SK-N-SH (cell line): ENCODE measurements at regions not wholly inside any gene's neighbourhood (a gene's known extent, or its start where the extent isn't known, plus 50 kb on each side); places are given as distances from the start of the nearest gene placed in this dataset.

Experiments
- CTCF ChIA-PET: fragments of 300-600, 350-600 bp; formaldehyde crosslinking; extraction: SDS; loops from one replicate; lab custom pipeline; 2021; lab: Yijun Ruan, JAX
- POLR2A ChIA-PET: fragments of 350-600 bp; sonication (Branson Sonifier 250); formaldehyde crosslinking; extraction: SDS; loops from one replicate; lab custom pipeline; 2020; ENCODE audit warnings: antibody characterized with exemption, inconsistent platforms; lab: Yijun Ruan, JAX
- DNase-seq: peaks from one replicate; pipeline ENCODE4 v3.0.0; 2012
- H2AFZ ChIP-seq: fragments of 200-600 bp; sonication (generic); 2 replicates; pipeline ENCODE4 v1.8.1; 2016; ENCODE audit warnings: antibody characterized with exemption, mild to moderate bottlenecking, low read depth
- H3F3A ChIP-seq: fragments of 200-600 bp; sonication (generic); replicated peaks from 2 replicates; pipeline ENCODE3; 2016; ENCODE audit warnings: antibody characterized with exemption, mild to moderate bottlenecking; ENCODE audit not compliant: insufficient read depth
- H3K27ac ChIP-seq, 2 experiments: fragments of 200-500 bp in 1 of 2; fragments of 200-600 bp in 1 of 2; sonication (Bioruptor generic) in 1 of 2; sonication (generic), shearing (Covaris generic) in 1 of 2; 2 replicates each; pipeline versions ENCODE4 v1.5.1 to v1.6.1; 2014 to 2016; ENCODE audit warnings: low read depth in 2 of 2, inconsistent platforms in 1 of 2, low read length in 1 of 2, mild to moderate bottlenecking in 1 of 2, mixed read lengths in 1 of 2
- H3K27me3 ChIP-seq: fragments of 200-600 bp; sonication (generic), shearing (Covaris generic); 2 replicates; pipeline ENCODE4 v1.6.1; 2016; ENCODE audit warnings: mixed run types; ENCODE audit not compliant: insufficient read depth
- H3K36me3 ChIP-seq, 2 experiments: fragments of 200-500 bp in 1 of 2; fragments of 200-600 bp in 1 of 2; sonication (Bioruptor generic) in 1 of 2; sonication (generic) in 1 of 2; replicated peaks in 1 of 2; 2 replicates each; pipeline versions ENCODE3 to v1.5.1; 2014 to 2016; ENCODE audit warnings: low read length in 1 of 2, mild to moderate bottlenecking in 1 of 2; ENCODE audit not compliant: insufficient read depth in 2 of 2, control insufficient read depth in 1 of 2
- H3K4me1 ChIP-seq, 2 experiments: fragments of 200-500 bp in 1 of 2; fragments of 200-600 bp in 1 of 2; sonication (Bioruptor generic) in 1 of 2; sonication (generic), shearing (Covaris generic) in 1 of 2; 2 replicates each; pipeline versions ENCODE4 v1.5.1 to v1.6.1; 2014 to 2016; ENCODE audit warnings: low read depth in 1 of 2, low read length in 1 of 2, mixed run types in 1 of 2; ENCODE audit not compliant: insufficient read depth in 2 of 2, control insufficient read depth in 1 of 2
- H3K4me2 ChIP-seq: fragments of 200-600 bp; sonication (generic), shearing (Covaris generic); 2 replicates; pipeline ENCODE4 v1.6.1; 2017; ENCODE audit warnings: mixed run types
- H3K4me3 ChIP-seq, 2 experiments: fragments of 200-500 bp in 1 of 2; fragments of 200-600 bp in 1 of 2; sonication (Bioruptor generic) in 1 of 2; sonication (generic), shearing (Covaris generic) in 1 of 2; 2 replicates each; pipeline versions ENCODE4 v1.5.1 to v1.8.1; 2014 to 2016; ENCODE audit warnings: low read depth in 2 of 2, inconsistent platforms in 1 of 2, low read length in 1 of 2, mild to moderate bottlenecking in 1 of 2, mixed read lengths in 1 of 2, moderate library complexity in 1 of 2
- H3K79me2 ChIP-seq: fragments of 200-600 bp; sonication (generic); 2 replicates; pipeline ENCODE4 v1.8.1; 2017; ENCODE audit warnings: mild to moderate bottlenecking; ENCODE audit not compliant: insufficient read depth
- H3K9ac ChIP-seq: fragments of 200-600 bp; sonication (generic); 2 replicates; pipeline ENCODE4 v1.6.1; 2017; ENCODE audit warnings: mixed run types
- H3K9me2 ChIP-seq: fragments of 200-600 bp; sonication (generic); 2 replicates; pipeline ENCODE4 v1.6.1; 2017; ENCODE audit warnings: mixed run types
- H3K9me3 ChIP-seq: fragments of 200-600 bp; sonication (generic); 2 replicates; pipeline ENCODE4 v1.6.1; 2017; ENCODE audit warnings: mixed run types, mild to moderate bottlenecking, moderate library complexity
- H4K20me1 ChIP-seq: fragments of 200-600 bp; sonication (generic); 2 replicates; pipeline ENCODE4 v1.6.1; 2017; ENCODE audit warnings: mild to moderate bottlenecking, mixed run types; ENCODE audit not compliant: insufficient read depth
- CHD2 ChIP-seq: fragments of 150-350 bp; IDR thresholded peaks from 2 replicates; pipeline ENCODE4 v1.6.1; 2018; ENCODE audit warnings: low read length; ENCODE audit not compliant: partially characterized antibody
- EP300 ChIP-seq, 2 experiments: IDR thresholded peaks; 2 replicates each; pipeline versions ENCODE4 v1.4.0 to v1.6.1; 2012; ENCODE audit warnings: borderline replicate concordance in 1 of 2, low read depth in 1 of 2, low read length in 1 of 2
- FOSL2 ChIP-seq: IDR thresholded peaks from 2 replicates; pipeline ENCODE4 v1.4.0; 2012; ENCODE audit warnings: low read depth, mild to moderate bottlenecking, moderate library complexity, borderline replicate concordance
- FOXJ3 ChIP-seq: sonication (generic); formaldehyde crosslinking; IDR thresholded peaks from 2 replicates; pipeline ENCODE4 v1.5.1; 2020; ENCODE audit warnings: mild to moderate bottlenecking, missing genetic modification reagents
- FOXM1 ChIP-seq: IDR thresholded peaks from 2 replicates; pipeline ENCODE4 v1.4.0; 2012; ENCODE audit warnings: low read depth, mild to moderate bottlenecking
- GABPA ChIP-seq: IDR thresholded peaks from 2 replicates; pipeline ENCODE4 v1.4.0; 2012; ENCODE audit warnings: low read depth, mild to moderate bottlenecking
- MXI1 ChIP-seq: IDR thresholded peaks from 2 replicates; pipeline ENCODE4 v1.6.1; 2012; ENCODE audit warnings: mild to moderate bottlenecking, low read depth, low read length, improper control_type of control experiment
- NRF1 ChIP-seq: IDR thresholded peaks from 2 replicates; pipeline ENCODE4 v1.6.1; 2012; ENCODE audit warnings: low read depth, mild to moderate bottlenecking, low read length
- POLR2AphosphoS5 ChIP-seq: IDR thresholded peaks from 2 replicates; pipeline ENCODE4 v1.6.1; 2012; ENCODE audit warnings: low read depth, low read length
- RAD21 ChIP-seq: IDR thresholded peaks from 2 replicates; pipeline ENCODE4 v1.6.1; 2012; ENCODE audit warnings: mild to moderate bottlenecking, low read length
- RCOR1 ChIP-seq: fragments of 150-350 bp; IDR thresholded peaks from 2 replicates; pipeline ENCODE4 v1.6.1; 2017; ENCODE audit warnings: antibody characterized with exemption, low read length
- RFX5 ChIP-seq: IDR thresholded peaks from 2 replicates; pipeline ENCODE4 v1.6.1; 2012; ENCODE audit warnings: mild to moderate bottlenecking, improper control_type of control experiment, low read length
- SMC3 ChIP-seq: IDR thresholded peaks from 2 replicates; pipeline ENCODE4 v1.6.1; 2012; ENCODE audit warnings: low read depth, low read length, improper control_type of control experiment
- TCF12 ChIP-seq: IDR thresholded peaks from 2 replicates; pipeline ENCODE4 v1.4.0; 2012
- TEAD4 ChIP-seq: IDR thresholded peaks from 2 replicates; pipeline ENCODE4 v1.4.0; 2012; ENCODE audit warnings: mild to moderate bottlenecking, borderline replicate concordance; ENCODE audit not compliant: insufficient read depth
- YY1 ChIP-seq: IDR thresholded peaks from 2 replicates; pipeline ENCODE4 v1.4.0; 2012; ENCODE audit warnings: low read depth, mild to moderate bottlenecking
- WGBS: methylation state at CpG from one replicate; pipeline ENCODE4 v1.1.6; 2017; ENCODE audit warnings: low lambda C conversion rate; 5-methylcytosine and 5-hydroxymethylcytosine counted together
- TF ChIP-seq, protein P1 (sequence below): fragments of 200-600 bp; sonication (generic); IDR thresholded peaks from 2 replicates; pipeline ENCODE4 v1.6.1; 2017; ENCODE audit warnings: antibody characterized with exemption, mild to moderate bottlenecking, moderate library complexity
- TF ChIP-seq, protein P2 (sequence below): IDR thresholded peaks from 2 replicates; pipeline ENCODE4 v1.6.1; 2012; ENCODE audit warnings: mild to moderate bottlenecking, low read depth, low read length, moderate library complexity
- TF ChIP-seq, protein P3 (sequence below): IDR thresholded peaks from 2 replicates; pipeline ENCODE4; 2012
- TF ChIP-seq, protein P4 (sequence below): fragments of 150-350 bp; IDR thresholded peaks from 2 replicates; pipeline ENCODE4 v1.6.1; 2016; ENCODE audit warnings: mild to moderate bottlenecking, low read depth, low read length
- TF ChIP-seq, protein P5 (sequence below): fragments of 150-350 bp; IDR thresholded peaks from 2 replicates; pipeline ENCODE4 v1.6.1; 2017; ENCODE audit warnings: antibody characterized with exemption, low read length, low read depth, borderline replicate concordance

DNA sequence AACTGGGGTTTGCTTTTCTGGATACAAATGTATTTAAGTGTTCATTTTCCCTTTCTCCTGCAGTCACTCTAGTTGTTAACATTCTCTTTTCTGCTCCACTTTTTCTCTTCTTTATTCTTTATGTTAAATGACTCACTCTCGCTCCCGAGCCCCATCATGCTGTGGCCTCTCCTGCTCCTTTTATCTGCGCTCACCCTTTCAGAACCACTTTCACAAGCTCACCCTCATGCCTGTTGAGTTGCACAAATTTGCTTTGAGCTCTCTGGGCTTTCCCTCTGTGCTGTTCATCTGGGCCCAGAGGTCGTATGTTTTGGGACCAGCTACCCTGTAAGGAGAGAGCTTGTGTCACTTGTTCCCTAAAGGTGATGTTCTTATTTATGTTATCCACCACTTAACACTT is 98.1 kb upstream of the ASCC3 start:
- Histone ChIP-seq H3K9me3 (no peaks in the 10 kb centered on the region), H3K4me1 (no peaks in the 10 kb centered on the region), H3K9ac (no peak overlapping the region), H3F3A (no peaks in the 10 kb centered on the region), H3K27ac (no peak overlapping the region), H3K9me2 (no peaks in the 10 kb centered on the region), H3K4me2 (no peak overlapping the region), H3K79me2 (no peaks in the 10 kb centered on the region), H3K36me3 (no peaks in the 10 kb centered on the region), H3K27me3 (no peaks in the 10 kb centered on the region), H2AFZ (no peak overlapping the region), H4K20me1 (no peaks in the 10 kb centered on the region), H3K4me3 (no peak overlapping the region)
- DNase-seq: no peak
- WGBS: 38% methylated on average over 4 of the region's 4 CpGs
- TF ChIP-seq, protein P1, sequence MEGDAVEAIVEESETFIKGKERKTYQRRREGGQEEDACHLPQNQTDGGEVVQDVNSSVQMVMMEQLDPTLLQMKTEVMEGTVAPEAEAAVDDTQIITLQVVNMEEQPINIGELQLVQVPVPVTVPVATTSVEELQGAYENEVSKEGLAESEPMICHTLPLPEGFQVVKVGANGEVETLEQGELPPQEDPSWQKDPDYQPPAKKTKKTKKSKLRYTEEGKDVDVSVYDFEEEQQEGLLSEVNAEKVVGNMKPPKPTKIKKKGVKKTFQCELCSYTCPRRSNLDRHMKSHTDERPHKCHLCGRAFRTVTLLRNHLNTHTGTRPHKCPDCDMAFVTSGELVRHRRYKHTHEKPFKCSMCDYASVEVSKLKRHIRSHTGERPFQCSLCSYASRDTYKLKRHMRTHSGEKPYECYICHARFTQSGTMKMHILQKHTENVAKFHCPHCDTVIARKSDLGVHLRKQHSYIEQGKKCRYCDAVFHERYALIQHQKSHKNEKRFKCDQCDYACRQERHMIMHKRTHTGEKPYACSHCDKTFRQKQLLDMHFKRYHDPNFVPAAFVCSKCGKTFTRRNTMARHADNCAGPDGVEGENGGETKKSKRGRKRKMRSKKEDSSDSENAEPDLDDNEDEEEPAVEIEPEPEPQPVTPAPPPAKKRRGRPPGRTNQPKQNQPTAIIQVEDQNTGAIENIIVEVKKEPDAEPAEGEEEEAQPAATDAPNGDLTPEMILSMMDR: no peak
- TF ChIP-seq RAD21: no peak
- no peak for TF ChIP-seq CHD2
- no peak for TF ChIP-seq FOSL2
- TF ChIP-seq, protein P2, sequence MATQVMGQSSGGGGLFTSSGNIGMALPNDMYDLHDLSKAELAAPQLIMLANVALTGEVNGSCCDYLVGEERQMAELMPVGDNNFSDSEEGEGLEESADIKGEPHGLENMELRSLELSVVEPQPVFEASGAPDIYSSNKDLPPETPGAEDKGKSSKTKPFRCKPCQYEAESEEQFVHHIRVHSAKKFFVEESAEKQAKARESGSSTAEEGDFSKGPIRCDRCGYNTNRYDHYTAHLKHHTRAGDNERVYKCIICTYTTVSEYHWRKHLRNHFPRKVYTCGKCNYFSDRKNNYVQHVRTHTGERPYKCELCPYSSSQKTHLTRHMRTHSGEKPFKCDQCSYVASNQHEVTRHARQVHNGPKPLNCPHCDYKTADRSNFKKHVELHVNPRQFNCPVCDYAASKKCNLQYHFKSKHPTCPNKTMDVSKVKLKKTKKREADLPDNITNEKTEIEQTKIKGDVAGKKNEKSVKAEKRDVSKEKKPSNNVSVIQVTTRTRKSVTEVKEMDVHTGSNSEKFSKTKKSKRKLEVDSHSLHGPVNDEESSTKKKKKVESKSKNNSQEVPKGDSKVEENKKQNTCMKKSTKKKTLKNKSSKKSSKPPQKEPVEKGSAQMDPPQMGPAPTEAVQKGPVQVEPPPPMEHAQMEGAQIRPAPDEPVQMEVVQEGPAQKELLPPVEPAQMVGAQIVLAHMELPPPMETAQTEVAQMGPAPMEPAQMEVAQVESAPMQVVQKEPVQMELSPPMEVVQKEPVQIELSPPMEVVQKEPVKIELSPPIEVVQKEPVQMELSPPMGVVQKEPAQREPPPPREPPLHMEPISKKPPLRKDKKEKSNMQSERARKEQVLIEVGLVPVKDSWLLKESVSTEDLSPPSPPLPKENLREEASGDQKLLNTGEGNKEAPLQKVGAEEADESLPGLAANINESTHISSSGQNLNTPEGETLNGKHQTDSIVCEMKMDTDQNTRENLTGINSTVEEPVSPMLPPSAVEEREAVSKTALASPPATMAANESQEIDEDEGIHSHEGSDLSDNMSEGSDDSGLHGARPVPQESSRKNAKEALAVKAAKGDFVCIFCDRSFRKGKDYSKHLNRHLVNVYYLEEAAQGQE: no peak
- TF ChIP-seq MXI1: no peak
- no peak for TF ChIP-seq FOXM1
- ChIA-PET CTCF (interaction anchor here (0.6 kb wide), 1 partner anchor 29 kb away, joined by 3 read pairs; no protein-coding TSS in a partner anchor), POLR2A (no interaction called here)

DNA sequence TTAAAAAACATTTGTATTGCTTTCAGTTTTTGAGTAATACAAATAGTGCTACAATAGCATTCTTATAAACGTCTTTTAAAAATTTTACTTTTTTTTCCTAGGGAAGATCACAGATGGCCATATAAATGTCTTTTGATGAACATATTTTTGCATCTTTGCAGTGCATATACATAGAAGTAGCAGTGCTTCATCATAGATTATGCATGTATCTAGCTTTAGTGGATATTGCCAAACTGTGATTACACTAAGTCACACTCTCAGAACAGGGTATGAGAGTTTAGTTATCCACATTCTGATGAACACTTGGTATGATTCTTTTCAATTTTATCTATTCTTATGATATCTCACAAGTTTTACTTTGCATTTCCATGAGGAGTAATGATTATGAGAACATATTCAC is 99.8 kb upstream of the ASCC3 start:
- no peaks in the 10 kb centered on the region for H3K4me1 ChIP-seq
- no peaks in the 10 kb centered on the region for H3K9me2 ChIP-seq
- H3K79me2 ChIP-seq: no peaks in the 10 kb centered on the region
- H3K9ac ChIP-seq: no peak overlapping the region
- no peak overlapping the region for H2AFZ ChIP-seq
- H3K4me2 ChIP-seq: no peak overlapping the region
- H3K4me3 ChIP-seq: no peak overlapping the region
- H3K27me3 ChIP-seq: no peaks in the 10 kb centered on the region
- no peak for DNase-seq
- no peaks in the 10 kb centered on the region for H4K20me1 ChIP-seq
- ChIA-PET CTCF (no interaction called here), POLR2A (no interaction called here)
- H3F3A ChIP-seq: no peaks in the 10 kb centered on the region
- H3K9me3 ChIP-seq: no peaks in the 10 kb centered on the region
- H3K27ac ChIP-seq: no peak overlapping the region
- WGBS: 44% methylated on average over 1 of the region's 1 CpG
- no peaks in the 10 kb centered on the region for H3K36me3 ChIP-seq
- TF ChIP-seq, protein P3, sequence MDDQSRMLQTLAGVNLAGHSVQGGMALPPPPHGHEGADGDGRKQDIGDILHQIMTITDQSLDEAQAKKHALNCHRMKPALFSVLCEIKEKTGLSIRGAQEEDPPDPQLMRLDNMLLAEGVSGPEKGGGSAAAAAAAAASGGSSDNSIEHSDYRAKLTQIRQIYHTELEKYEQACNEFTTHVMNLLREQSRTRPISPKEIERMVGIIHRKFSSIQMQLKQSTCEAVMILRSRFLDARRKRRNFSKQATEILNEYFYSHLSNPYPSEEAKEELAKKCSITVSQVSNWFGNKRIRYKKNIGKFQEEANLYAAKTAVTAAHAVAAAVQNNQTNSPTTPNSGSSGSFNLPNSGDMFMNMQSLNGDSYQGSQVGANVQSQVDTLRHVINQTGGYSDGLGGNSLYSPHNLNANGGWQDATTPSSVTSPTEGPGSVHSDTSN: no peak
- TF ChIP-seq NRF1: no peak
- TF ChIP-seq, protein P4, sequence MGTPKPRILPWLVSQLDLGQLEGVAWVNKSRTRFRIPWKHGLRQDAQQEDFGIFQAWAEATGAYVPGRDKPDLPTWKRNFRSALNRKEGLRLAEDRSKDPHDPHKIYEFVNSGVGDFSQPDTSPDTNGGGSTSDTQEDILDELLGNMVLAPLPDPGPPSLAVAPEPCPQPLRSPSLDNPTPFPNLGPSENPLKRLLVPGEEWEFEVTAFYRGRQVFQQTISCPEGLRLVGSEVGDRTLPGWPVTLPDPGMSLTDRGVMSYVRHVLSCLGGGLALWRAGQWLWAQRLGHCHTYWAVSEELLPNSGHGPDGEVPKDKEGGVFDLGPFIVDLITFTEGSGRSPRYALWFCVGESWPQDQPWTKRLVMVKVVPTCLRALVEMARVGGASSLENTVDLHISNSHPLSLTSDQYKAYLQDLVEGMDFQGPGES: no peak
- TF ChIP-seq RCOR1: no peak
- TF ChIP-seq TCF12: no peak
- no peak for TF ChIP-seq TEAD4
- TF ChIP-seq, protein P5, sequence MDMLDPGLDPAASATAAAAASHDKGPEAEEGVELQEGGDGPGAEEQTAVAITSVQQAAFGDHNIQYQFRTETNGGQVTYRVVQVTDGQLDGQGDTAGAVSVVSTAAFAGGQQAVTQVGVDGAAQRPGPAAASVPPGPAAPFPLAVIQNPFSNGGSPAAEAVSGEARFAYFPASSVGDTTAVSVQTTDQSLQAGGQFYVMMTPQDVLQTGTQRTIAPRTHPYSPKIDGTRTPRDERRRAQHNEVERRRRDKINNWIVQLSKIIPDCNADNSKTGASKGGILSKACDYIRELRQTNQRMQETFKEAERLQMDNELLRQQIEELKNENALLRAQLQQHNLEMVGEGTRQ: no peak
- no peak for TF ChIP-seq FOSL2
- TF ChIP-seq RFX5: no peak
- TF ChIP-seq SMC3: no peak
- TF ChIP-seq EP300 (IDR thresholded peaks at IDR 0.05; ENCODE audit: borderline replicate concordance in 1 of 2, low read depth in 1 of 2, low read length in 1 of 2): no peak
- TF ChIP-seq GABPA: no peak
- no peak for TF ChIP-seq POLR2AphosphoS5
- TF ChIP-seq FOXJ3 (CRISPR knock-in tag): no peak
- TF ChIP-seq FOXM1: no peak
- TF ChIP-seq YY1: no peak
